GM12865 (cell line): ENCODE measurements at regions not wholly inside any gene's neighbourhood (a gene's known extent, or its start where the extent isn't known, plus 50 kb on each side); places are given as distances from the start of the nearest gene placed in this dataset.

Experiments used
- DNase-seq: peaks from one replicate; pipeline ENCODE4 v3.0.0; 2010; ENCODE audit warnings: low read depth
- H3K4me3 ChIP-seq: 2 replicates; pipeline ENCODE4 v1.5.1; 2011; ENCODE audit warnings: mild to moderate bottlenecking, low read depth, low read length, control low read depth
- CTCF ChIP-seq: IDR thresholded peaks from 2 replicates; pipeline ENCODE4 v1.5.1; 2011; ENCODE audit warnings: low read length, control low read depth, low read depth, inconsistent platforms; ENCODE audit not compliant: insufficient read depth; ENCODE audit errors: missing control alignments

GRCh38 chr18:6486313-6486712, 71.6 kb upstream of the L3MBTL4 start:
- peak; percentile 5 for DNase-seq
- H3K4me3 ChIP-seq: no peak overlapping the region
- TF ChIP-seq CTCF: no peak

- H3K4me3 ChIP-seq: no peak overlapping the region
- TF ChIP-seq CTCF: no peak
- DNase-seq: no peak
Measured at GRCh38 chr18:6486764-6487426, 72.2 kb upstream of the L3MBTL4 start.

GRCh38 chr18:6487968-6488367, 73.3 kb upstream of the L3MBTL4 start:
- no peak overlapping the region for H3K4me3 ChIP-seq
- no peak for DNase-seq
- TF ChIP-seq CTCF: no peak

- H3K4me3 ChIP-seq: no peak overlapping the region
- TF ChIP-seq CTCF: no peak
- DNase-seq: no peak
Measured at GRCh38 chr18:6488956-6489355, 74.2 kb upstream of the L3MBTL4 start.

- no peak for TF ChIP-seq CTCF
- no peak for DNase-seq
- no peak overlapping the region for H3K4me3 ChIP-seq
Measured at GRCh38 chr18:6489977-6490376, 75.3 kb upstream of the L3MBTL4 start.

- no peak overlapping the region for H3K4me3 ChIP-seq
- DNase-seq: no peak
- TF ChIP-seq CTCF: no peak
Measured at GRCh38 chr18:6493194-6493593, 78.5 kb upstream of the L3MBTL4 start.

- H3K4me3 ChIP-seq: no peak overlapping the region
- DNase-seq: no peak
- no peak for TF ChIP-seq CTCF
Measured at GRCh38 chr18:6495536-6495935, 80.8 kb upstream of the L3MBTL4 start.
